ENCODE measurements at regions not wholly inside any gene's neighbourhood (a gene's known extent, or its start where the extent isn't known, plus 50 kb on each side); places are given as distances from the start of the nearest gene placed in this dataset.

DNA sequence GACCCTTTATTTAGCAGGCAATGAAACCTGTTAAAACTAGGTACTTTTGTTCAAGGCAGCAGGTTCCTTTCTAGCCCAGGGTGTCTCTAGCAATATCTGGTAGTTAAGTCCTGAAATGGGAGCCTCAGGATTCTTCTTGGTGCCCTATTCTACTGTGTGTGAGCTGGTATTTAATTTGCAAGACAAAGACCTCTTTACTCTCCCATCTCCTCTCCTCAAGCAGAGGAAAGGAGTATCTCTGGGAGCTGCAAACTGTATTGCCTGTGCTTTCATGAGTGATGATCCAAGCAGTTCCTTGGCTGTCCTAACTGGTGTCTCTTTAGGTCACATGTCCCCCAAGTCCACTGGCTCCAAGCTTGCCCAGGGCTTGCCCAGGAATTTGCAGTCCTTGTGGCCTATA is 188.2 kb downstream of the SI start:
- TF ChIP-seq, protein P1, sequence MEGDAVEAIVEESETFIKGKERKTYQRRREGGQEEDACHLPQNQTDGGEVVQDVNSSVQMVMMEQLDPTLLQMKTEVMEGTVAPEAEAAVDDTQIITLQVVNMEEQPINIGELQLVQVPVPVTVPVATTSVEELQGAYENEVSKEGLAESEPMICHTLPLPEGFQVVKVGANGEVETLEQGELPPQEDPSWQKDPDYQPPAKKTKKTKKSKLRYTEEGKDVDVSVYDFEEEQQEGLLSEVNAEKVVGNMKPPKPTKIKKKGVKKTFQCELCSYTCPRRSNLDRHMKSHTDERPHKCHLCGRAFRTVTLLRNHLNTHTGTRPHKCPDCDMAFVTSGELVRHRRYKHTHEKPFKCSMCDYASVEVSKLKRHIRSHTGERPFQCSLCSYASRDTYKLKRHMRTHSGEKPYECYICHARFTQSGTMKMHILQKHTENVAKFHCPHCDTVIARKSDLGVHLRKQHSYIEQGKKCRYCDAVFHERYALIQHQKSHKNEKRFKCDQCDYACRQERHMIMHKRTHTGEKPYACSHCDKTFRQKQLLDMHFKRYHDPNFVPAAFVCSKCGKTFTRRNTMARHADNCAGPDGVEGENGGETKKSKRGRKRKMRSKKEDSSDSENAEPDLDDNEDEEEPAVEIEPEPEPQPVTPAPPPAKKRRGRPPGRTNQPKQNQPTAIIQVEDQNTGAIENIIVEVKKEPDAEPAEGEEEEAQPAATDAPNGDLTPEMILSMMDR (IDR thresholded peaks at IDR 0.05): no peak
- TF ChIP-seq POLR2A (IDR thresholded peaks at IDR 0.05): no peak
